Fibroblast of the conjunctiva (primary cell): ENCODE measurements at regions not wholly inside any gene's neighbourhood (a gene's known extent, or its start where the extent isn't known, plus 50 kb on each side); places are given as distances from the start of the nearest gene placed in this dataset.

Experiments used
- DNase-seq: peaks from one replicate; pipeline ENCODE4 v3.0.0-alpha.2; 2010; ENCODE audit warnings: low read depth

DNA sequence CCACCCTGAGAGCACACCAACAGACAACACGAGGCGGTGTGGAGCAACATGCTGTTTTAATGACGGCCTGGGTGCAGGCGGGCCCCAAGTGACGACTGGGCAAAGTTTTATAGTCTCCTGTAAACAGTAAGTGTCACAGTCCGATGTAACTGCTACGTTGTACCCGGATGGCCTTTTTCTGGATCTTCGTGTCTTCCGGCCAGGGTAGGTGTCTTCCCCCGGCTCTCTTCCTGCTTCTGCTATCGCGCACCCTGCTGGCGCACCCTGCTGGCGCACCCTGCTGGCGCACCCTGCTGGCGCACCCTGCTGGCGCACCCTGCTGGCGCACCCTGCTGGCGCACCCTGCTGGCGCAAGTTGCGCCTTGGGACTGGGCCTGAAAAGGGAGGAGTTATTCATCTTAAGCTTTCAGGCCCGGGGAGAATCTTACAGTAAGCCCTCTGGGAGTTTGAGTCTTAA is 143.0 kb upstream of the TARS1 start:
- no peak for DNase-seq

DNA sequence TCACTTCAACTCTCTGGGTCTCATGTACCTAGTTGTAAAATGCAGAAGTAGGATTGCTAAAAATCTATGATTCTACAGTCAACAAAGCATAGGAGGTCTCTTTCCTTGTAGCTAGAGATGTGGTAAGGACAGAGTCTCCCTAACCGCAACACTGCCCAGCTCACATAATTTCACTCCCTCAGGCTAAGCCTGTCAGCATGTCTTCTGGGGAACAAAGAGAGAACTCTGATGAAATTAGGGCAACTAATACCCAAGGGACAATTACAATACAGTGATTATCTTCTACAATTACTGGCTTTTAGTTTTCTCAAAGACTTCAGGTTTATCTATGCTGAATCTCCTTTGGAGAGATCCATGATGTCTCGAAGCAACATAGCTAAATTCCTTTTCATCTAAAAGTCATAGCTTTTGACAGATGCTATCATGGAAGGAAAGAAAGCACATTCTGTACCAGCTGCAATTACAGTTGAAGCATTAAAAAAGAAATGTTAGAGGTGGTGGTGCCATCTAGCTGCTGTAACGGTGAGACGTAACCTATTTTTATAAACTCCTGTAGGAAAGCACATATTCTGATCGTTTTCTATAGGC is 141.1 kb upstream of the TARS1 start:
- DNase-seq = peak; percentile 67

DNA sequence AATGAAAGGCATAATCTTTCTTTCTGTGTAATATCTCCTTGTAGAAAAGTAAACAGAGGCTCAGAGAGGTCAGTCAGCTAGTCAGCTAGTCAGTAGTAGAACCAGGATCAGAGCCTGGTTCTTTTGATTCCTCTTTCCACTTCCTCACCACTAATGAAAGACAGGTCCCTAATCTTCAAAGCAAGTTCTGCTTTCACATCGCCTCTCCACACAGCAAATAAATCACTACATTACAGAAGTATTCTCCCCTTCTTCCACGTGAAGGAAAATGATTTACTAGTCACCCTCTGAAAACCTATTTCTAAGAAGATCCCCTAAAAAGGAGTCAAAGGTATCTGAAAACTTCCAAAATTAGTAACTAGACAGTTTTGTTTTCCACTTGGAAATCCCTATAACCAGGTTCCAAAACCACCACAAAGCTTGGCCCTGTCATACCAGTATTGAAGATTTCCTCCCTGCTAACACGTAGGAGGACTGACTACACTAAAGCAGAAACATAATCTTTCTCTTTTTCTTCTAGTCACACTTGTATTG is 140.5 kb upstream of the TARS1 start:
- no peak for DNase-seq

DNA sequence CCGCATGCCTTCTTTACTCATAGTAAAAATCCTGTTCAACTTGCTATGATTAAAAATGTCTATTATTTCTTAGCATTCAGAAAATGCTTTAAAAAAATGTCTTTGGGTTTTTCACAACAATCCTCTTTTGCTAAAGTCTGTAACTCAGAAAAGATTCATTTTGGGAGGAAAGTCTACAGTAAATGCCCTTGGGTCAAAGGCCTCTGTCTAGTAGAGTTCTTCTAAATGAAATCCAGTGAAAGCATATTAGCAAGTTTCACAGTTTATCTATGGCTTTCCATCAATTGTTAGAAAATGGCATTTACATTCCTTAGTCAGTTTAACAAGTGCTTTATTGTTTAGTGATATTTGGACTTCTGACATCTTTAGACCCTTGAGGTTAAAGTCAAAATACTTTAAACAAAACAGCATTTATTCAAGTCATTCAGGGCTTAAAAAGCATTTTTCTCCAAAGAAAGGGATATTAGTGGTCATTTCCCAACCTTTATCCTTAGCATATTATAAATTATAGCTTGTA is 137.1 kb upstream of the TARS1 start:
- DNase-seq = no peak

DNA sequence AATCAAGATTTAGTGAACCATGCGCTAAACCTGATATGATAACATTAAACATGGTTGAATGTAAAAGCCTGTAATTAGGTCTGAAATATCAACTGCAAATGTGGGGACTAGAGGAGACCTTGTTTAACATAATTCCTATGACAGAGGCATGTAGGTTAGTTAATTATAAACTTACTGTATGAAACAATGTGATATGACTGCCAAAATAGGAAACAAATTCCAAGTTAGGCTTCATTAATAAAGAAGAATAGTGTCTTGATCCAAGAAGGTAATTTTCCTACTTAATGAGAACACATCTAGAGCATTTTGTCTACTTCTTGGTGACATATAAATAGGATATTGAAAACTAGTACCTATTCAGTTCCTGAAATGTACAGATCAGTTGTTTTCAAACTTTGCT is 136.2 kb upstream of the TARS1 start:
- DNase-seq = no peak

DNA sequence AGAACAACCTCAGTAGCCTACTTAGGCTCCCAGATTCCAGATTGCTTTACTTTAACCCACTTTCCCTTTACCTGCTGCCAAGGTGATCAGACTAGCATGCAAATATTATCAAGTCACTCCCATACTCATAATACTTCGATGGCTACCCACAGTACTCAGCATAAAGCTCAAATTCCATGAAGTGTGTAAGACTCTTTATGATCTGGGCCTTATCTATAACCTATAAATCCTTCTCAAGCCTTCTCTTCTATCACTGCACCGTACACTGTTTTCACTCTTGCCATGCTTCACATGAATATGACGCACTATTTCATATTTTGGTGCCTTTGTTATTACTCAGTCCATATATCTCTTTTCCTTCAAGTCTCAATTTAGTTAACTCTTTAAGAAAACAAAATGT is 135.2 kb upstream of the TARS1 start:
- DNase-seq = no peak

DNA sequence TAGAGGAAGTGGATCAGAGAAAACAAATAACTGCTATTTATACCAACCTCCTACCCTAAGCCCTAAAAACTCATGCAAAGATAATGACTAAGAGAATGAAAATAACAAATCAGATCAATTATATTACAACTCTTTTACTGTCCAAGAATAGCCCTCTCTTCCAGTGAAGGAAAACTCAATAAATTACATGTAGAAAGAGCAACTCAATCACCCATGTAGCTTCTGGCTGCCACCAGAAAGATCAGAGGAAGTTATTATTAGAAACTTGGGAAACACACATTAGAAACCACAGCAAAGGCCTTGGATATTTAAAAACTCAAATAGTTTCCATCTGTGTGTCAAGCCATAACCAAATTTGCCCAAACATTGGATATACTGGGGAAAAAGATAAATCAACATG is 134.0 kb upstream of the TARS1 start:
- no peak for DNase-seq

DNA sequence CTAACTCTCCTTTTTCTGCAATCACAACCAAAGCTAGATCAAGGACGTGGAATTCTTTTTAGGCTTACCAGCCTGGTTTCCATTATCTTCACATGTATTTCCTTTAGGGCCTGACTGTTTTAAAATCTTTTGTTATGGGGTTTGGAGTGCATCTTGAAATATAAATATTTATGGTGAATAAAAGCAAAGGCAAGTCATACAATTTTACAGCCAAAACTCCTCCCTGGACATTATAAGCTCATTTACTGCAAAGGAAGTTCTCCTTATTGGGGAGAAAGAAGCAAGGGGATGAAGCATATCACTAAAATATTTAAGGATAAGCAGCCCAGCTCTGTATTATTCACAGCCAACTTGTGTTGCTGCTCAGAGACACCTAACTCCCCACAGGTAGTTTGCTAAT is 132.2 kb upstream of the TARS1 start:
- no peak for DNase-seq

DNA sequence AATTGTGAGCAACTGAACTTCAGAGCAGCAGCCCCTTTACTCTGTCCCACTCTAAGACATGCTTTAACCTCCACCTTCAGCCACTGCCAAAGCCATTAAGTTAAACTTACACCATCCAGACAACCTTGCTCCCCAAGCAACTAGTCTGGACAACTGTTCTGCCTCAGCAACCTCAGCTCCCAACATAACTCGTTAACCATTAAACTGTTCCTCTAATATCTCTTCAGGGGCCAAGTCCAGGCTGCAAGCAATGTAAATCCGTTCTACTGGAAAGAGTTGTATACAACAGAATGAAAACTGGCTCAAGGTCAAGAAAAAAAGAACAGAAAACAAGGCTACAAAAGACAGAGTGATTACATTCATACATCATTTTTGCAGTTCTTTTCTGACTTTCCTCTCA is 131.7 kb upstream of the TARS1 start:
- no peak for DNase-seq

DNA sequence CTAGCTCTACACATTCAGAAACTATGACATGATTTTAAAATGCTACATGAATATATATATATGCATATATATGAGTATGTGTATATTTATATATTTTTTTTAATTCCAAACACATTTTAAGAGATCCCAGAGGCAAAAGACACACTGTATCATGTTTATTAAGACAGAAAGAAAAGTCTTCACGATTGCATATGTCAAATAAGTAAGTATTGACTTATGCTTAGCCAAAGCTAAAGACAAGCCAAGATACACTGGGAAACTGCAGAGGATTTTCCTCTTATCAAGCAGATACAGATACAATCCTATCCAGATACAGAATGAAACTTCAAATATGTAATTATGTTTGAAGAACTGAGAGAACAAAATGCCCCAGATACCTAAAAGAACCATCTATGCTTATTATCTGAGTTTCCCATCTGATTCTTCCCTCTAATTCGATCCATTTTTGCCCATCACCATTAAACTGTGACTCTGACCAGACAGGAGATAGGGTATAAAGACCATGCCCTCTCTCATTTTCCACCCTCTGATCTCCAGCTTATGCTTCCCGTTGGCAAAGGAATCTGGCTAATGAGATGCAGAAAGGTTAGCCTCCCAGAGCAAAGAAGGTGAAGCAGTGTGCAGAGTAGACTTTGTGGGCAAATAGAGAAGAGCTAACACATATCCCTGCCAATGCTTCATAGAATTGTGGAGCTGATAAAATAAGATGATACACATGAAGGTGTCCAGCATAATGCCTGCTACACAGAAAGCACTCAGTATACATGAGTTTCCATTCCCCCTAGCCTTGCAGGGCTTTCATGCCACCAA is 131.0 kb upstream of the TARS1 start:
- DNase-seq = no peak

DNA sequence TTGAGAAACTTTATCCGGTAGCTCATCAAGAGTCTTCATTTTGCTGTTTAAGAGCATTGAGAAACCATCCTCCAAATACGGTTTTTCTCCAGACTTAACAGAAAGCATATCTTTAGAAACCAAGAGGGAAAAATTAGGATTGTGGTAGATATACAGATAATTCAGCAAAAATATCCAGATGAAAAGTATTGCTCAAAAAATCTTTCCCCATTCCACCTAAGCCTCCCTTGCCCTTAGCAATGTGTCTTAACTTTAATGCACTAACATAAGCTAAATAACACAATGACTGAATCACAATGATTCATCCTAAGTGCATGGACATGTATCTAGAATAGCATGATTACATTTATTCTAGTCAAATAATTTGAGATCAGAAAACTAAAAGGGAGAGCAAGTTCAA is 130.3 kb upstream of the TARS1 start:
- peak; percentile 63 for DNase-seq

DNA sequence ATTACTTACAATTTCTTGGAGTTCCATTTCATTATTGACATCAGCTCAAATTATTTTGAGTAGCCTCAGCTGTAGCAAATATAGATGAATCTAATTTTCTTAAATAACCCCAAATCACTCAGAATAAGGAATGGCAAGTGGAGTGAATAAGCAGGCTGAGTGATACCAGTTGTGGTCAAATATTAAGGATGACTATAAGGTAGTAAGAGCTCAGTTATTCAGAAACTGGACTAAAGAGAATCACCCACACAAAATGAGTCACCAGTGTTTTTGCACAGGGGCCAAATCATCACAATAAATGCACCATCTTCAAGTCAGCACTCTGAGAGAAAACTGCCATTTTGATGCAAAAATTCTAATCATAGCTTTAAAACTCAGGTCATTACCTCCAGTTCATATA is 128.9 kb upstream of the TARS1 start:
- peak; percentile 86 for DNase-seq

DNA sequence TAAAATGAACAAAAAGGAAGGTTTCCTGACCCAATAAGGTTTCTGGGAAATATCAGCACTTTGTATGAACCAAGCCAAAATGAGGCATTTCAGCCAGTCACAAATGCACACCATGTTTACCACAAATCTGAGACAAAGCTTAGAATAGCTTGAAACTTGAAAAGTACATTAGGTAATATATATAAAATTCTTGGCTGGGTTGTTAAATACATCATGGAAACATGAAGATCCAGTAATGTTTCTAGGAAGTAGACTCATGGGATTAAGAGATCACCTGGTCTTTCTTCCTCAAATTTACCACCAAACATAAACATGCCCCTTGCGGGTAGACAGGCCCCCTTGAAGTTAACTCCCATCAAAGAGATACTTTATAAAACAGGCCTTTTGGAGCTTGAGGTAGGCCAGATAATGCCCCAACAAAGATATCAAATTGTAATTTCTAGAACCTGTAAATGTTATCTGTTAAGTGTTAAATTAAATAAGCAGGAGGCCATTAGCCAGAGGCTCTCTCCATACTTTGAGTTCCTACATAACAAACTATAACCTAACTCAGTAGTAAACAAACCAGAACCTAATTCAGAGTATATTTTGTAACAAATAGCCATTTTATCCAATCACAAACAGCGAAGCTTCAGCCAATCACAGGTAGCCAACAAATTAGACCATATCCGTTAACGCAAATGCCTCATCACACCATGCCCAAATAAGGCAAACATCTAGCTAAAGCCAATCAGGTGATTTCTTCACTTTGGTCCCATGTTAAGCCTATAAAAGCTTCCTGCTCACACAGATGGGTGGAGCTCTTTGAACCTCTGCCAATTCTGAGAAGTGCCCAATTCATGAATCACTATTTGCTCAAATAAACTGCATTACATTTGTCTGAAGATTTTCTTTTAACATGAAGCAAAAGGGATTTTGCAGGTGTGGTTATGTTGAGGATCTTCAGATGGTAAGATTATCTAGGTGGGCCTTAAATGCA is 127.9 kb upstream of the TARS1 start:
- peak; percentile 96 for DNase-seq

DNA sequence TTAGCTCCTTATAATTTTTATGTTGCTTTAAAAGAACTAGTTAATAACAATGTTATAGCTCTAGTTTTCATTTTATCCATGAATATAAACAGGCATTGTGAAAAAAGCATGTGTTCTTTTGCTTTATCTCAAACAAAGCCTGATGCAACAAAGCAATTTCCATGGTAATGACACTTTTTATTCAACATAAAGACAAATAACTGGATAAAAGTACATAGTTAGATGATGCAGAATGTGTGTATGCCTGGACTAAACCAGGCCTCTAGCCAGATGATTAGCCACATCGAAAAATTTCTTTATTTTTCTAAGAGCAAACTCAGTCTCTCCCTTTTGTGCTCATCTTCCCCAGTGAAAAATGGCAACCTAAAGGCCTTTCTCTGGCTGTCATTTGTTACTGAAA is 125.6 kb upstream of the TARS1 start:
- DNase-seq = peak; percentile 68

DNA sequence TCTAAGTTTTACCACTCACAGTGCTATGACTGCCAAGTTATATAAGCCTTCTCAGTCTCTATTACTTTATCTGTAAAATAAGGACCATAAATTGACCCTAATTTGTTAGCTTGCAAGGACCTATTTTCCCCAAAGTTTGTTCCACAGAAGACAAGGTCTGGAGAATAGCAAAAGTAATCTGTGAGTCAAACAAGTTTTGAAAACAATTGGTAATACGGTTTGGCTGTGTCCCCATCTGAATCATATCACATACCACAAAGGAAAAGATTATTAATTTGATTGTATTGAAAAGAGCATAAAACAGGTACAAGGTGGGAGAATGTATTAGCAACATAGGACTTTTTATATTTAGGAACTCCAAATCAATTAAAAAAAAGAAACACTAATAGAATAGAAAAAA is 124.0 kb upstream of the TARS1 start:
- no peak for DNase-seq

DNA sequence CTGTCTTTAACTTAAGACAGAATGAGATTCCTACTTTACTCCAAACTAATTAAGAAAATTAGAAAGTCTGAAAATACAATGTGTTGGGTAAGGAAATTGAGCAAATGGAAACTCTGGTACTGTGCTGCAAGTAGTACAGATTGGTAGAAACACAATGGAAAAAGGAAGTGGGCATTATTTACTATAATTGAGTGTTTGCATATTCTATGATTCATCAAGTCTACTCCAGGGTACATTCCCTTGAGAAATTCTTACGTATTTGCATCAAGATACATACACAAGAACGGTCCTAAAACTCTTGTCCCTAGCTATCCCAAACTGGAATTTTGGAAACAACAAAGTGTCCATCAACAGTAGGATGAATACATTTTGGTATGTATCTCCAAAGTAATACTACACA is 123.5 kb upstream of the TARS1 start:
- DNase-seq = peak; percentile 55

DNA sequence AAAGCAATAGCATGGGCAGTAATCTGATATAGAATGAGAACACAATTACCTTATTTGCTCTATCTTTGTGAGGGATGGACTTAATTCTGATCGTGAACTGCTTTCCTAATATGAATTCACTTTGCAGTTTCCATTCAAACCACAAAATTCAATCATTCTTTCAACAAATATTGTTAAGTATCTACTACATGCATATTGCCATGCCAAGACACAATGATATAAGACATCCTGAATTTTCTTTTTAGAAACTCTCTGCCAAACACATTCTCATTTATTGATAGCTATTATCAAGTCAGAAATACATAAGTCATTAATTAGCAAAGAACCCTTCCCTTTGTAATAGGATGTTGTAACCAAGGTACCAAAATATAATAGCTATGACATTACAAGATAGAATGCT is 121.6 kb upstream of the TARS1 start:
- DNase-seq = no peak

DNA sequence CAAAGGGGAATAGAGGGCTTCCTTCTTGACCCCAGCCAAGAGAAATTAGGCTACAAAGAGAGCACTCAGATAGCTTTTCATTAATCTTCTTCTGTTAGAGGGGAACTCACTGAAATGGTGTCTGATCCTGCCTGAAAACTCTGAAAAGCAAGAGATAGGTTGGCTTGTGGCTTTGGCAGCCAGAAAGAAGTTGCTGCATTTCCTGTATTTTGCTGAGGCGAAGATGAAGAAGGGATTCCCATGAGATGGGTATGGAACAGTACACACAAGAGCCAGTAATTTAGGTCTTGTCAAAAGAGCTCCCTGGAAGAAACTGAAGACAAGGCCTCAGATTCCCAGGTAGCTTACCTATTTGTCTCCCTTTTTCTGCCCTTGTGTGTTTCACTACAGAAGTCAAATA is 120.9 kb upstream of the TARS1 start:
- no peak for DNase-seq

DNA sequence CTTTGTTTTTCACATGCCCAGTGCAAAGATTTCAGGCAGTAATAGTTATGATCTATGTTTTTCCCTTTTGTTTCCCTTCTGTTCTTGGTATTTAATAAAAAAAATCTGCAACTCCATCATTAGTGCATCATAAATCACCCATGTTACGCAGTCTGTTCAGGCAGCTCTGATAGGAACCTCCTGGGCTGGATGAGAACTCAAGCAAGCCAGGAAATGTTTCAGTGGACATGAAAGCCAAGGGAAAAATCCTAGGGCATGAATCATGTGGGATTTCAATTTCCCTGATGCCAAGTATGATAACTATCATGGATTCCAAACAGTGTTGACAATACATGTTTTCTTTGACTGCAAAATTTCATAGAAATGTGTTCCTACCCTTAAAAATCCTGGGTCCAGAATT is 119.7 kb upstream of the TARS1 start:
- DNase-seq = peak; percentile 90

DNA sequence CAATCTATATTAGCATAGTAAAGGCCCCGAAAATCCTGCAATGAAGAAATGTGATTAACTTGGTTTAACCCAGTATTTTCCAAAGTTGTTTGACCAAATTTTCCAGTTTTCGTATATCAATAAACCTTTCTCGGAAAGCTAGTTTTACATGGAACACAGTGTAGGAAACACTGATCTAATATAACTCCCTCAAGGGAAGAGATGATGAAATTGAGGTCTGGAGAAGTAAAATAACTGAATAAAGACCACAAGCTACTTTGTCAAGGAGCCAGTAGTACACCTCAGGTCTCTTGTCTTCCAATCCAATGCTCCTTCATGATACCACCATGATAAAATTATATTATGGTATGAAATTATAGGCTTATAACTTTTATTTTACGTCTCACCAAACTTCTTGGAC is 118.1 kb upstream of the TARS1 start:
- peak; percentile 56 for DNase-seq

DNA sequence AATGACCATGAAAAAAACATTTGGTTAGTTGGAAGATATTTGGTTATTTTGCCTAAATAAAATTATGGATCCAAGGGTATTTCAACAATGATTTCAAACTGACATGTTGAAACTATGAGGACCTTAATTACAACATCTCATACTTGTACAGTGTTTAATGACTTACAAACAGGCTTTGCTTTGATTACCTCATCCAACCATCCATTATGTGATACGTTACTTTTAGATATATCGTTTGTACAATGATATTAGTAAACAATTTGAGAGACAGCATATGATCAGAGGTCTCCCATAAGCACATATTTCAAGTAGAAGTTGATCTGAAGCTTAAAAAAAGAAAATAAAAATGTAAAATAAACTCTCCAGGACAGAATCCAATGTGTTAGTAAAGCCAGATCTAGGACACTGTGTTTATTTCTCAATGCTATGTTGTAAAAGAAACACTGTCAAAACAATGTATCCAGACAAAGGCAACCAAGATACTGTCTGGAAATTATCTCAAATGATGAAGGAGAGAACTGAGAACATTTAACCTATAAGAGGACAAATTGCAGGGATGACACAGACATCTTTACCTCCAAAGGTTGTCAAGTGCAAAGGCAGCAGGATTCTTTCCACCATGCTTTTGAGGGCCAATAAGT is 116.0 kb upstream of the TARS1 start:
- no peak for DNase-seq

DNA sequence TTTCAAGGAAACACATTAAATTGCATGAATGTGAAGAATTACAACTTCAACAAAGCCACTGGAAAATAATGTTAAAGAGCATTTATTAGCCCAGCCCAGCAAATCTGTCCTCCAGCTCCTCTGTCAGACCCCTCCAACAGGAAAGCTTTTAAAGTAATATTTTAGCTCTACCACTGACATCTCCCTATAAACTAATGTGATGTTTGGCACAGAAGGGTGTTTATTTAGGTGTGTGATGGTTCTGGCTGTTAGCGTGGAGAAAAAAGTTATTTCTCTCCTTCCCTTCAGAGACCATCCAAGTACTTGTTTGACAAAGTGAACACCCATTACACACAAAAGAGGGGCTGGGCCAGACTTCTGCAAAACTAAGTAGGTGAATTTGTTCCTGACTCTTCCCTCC is 111.9 kb upstream of the TARS1 start:
- no peak for DNase-seq
